Panc1 (cell line): ENCODE measurements at regions not wholly inside any gene's neighbourhood (a gene's known extent, or its start where the extent isn't known, plus 50 kb on each side); places are given as distances from the start of the nearest gene placed in this dataset.

Source experiments
- ATAC-seq: fragments of 200-7000 bp; cut with Tn5 transposase; 2 replicates; pipeline ENCODE4 v1.9.1; 2020; ENCODE audit warnings: mild to moderate bottlenecking, moderate library complexity
- BruUV-seq: library from RNA; stranded (reverse); fragments of 400-500 nt; replicated peaks from 2 replicates; lab custom pipeline; 2021; lab: Mats Ljungman, UMichigan
- CTCF ChIA-PET: fragments of 300-600 bp; sonication (Branson Sonifier 250); formaldehyde crosslinking; loops from one replicate; lab custom pipeline; 2022; ENCODE audit warnings: antibody characterized with exemption; lab: Charles Lee
- POLR2A ChIA-PET: fragments of 300-600 bp; sonication (Branson Sonifier 250); formaldehyde crosslinking; loops from one replicate; lab custom pipeline; 2022; ENCODE audit warnings: antibody characterized with exemption; lab: Charles Lee
- DNase-seq: peaks from one replicate; pipeline ENCODE4 v3.0.0-alpha.2; 2010; ENCODE audit warnings: low read depth, low spot score
- H3K27ac ChIP-seq: 2 replicates; pipeline ENCODE4 v1.5.1; 2011; ENCODE audit warnings: mild to moderate bottlenecking, low read length, inconsistent platforms
- H3K27me3 ChIP-seq: fragments of 200-500 bp; sonication (Bioruptor generic); 2 replicates; pipeline ENCODE4 v1.6.0; 2014; ENCODE audit warnings: low read length, inconsistent platforms; ENCODE audit not compliant: control insufficient read depth, insufficient read depth
- H3K36me3 ChIP-seq: fragments of 200-500 bp; sonication (Bioruptor generic); 2 replicates; pipeline ENCODE4 v1.5.1; 2014; ENCODE audit warnings: inconsistent platforms, mild to moderate bottlenecking, low read length, moderate library complexity; ENCODE audit not compliant: control insufficient read depth, insufficient read depth
- H3K4me1 ChIP-seq: 2 replicates; pipeline ENCODE4 v1.5.1; 2011; ENCODE audit warnings: inconsistent platforms, mild to moderate bottlenecking, low read length, moderate library complexity; ENCODE audit not compliant: control insufficient read depth, insufficient read depth
- H3K4me3 ChIP-seq, 2 experiments: 2 replicates each; pipeline ENCODE4 v1.5.1; 2011 to 2012; ENCODE audit warnings: low read depth in 2 of 2, low read length in 2 of 2, mild to moderate bottlenecking in 2 of 2, inconsistent platforms in 1 of 2, moderate library complexity in 1 of 2
- H3K9me3 ChIP-seq: fragments of 200-500 bp; sonication (Bioruptor generic); 2 replicates; pipeline ENCODE4 v1.5.1; 2014; ENCODE audit warnings: low read depth, mild to moderate bottlenecking, inconsistent platforms, low read length, moderate library complexity; ENCODE audit not compliant: control insufficient read depth, insufficient read depth
- CTCF ChIP-seq: fragments of 450-650 bp; IDR thresholded peaks from 2 replicates; pipeline ENCODE4 v1.5.1; 2017; ENCODE audit warnings: mild to moderate bottlenecking
- POLR2AphosphoS5 ChIP-seq: IDR thresholded peaks from 2 replicates; pipeline ENCODE4 v1.6.1; 2012; ENCODE audit warnings: mild to moderate bottlenecking, low read depth, low read length, moderate library complexity
- SIN3A ChIP-seq: IDR thresholded peaks from 2 replicates; pipeline ENCODE4 v1.6.1; 2012; ENCODE audit warnings: low read depth, mild to moderate bottlenecking, low read length, moderate library complexity, borderline replicate concordance; ENCODE audit not compliant: insufficient read depth
- TCF7L2 ChIP-seq: IDR thresholded peaks from 2 replicates; pipeline ENCODE4 v1.6.1; 2011; ENCODE audit warnings: mild to moderate bottlenecking, low read depth, low read length, inconsistent platforms
- in situ Hi-C: cut with HindIII; loops from 2 replicates; pipeline ENCODE4 v1.10.0; 2016; ENCODE audit warnings: low sequenced_read_pairs, low pct_unique_long_range_greater_than_20kb
- intact Hi-C: fragments of 100-400 bp; cut with micrococcal nuclease; formaldehyde crosslinking; loops from one replicate; pipeline ENCODE4 v1.10.0; 2022; ENCODE audit not compliant: unreplicated experiment
- TF ChIP-seq, protein P1 (sequence below), 2 experiments: IDR thresholded peaks; 2 replicates each; pipeline ENCODE4 v1.6.1; 2011 to 2012; ENCODE audit warnings: low read depth in 2 of 2, control low read depth in 1 of 2, low read length in 1 of 2, mild to moderate bottlenecking in 1 of 2, moderate library complexity in 1 of 2; ENCODE audit not compliant: insufficient read depth in 1 of 2

DNA sequence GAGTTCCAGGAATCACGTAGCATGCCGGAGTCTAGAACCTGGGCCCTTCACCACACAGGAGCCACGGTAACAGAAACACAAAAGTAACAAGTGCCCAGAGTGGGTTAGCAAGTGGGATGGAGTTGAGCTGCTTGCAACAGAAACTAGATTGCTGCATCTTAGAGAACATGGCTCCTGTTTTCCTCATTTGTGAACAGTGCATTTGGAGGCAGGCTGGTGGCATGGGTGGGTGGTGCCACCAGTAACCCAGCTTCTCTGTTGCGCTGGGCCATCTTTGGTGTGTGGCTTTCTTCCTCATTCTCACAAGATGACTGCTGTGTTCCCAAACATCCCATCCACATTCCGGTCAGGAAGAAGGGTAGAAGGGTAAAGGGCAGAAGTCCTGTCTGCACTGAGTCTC lies 95.5 kb downstream of the KATNIP start:
- no peak for ATAC-seq
- Histone ChIP-seq H3K27ac (no peak overlapping the region), H3K36me3 (no peaks in the 10 kb centered on the region), H3K9me3 (no peaks in the 10 kb centered on the region), H3K27me3 (no peaks in the 10 kb centered on the region), H3K4me1 (no peaks in the 10 kb centered on the region), H3K4me3 (no peak overlapping the region)
- TF ChIP-seq, protein P1, sequence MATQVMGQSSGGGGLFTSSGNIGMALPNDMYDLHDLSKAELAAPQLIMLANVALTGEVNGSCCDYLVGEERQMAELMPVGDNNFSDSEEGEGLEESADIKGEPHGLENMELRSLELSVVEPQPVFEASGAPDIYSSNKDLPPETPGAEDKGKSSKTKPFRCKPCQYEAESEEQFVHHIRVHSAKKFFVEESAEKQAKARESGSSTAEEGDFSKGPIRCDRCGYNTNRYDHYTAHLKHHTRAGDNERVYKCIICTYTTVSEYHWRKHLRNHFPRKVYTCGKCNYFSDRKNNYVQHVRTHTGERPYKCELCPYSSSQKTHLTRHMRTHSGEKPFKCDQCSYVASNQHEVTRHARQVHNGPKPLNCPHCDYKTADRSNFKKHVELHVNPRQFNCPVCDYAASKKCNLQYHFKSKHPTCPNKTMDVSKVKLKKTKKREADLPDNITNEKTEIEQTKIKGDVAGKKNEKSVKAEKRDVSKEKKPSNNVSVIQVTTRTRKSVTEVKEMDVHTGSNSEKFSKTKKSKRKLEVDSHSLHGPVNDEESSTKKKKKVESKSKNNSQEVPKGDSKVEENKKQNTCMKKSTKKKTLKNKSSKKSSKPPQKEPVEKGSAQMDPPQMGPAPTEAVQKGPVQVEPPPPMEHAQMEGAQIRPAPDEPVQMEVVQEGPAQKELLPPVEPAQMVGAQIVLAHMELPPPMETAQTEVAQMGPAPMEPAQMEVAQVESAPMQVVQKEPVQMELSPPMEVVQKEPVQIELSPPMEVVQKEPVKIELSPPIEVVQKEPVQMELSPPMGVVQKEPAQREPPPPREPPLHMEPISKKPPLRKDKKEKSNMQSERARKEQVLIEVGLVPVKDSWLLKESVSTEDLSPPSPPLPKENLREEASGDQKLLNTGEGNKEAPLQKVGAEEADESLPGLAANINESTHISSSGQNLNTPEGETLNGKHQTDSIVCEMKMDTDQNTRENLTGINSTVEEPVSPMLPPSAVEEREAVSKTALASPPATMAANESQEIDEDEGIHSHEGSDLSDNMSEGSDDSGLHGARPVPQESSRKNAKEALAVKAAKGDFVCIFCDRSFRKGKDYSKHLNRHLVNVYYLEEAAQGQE (IDR thresholded peaks at IDR 0.05; ENCODE audit: insufficient read depth in 1 of 2, low read depth in 2 of 2, low read length in 1 of 2) = no peak
- no peak for TF ChIP-seq POLR2AphosphoS5
- BruUV-seq = no TSS peak
- ChIA-PET POLR2A (no interaction called here), CTCF (no interaction called here)
- in situ Hi-C loops = no loop called here
- intact Hi-C loops = no loop called here
- DNase-seq = no peak

DNA sequence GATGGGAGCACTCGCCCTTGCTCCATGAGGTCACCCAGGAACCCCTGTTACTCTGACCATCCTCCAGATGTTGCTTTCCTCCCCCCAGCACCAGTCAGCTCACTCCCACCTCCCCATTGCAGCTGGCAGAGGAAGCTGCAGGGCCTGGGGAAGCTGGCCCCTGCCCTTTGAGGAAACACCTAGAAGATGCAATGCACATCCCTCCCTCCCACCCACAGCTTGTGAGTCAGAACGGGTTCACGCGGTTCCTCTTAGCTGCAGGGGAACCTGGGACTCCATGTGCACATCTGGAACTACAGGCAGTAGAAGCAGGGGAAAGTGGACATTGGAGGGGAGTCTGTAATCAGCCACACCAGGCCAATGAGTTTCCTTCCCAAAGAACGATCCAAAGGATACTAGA lies 96.9 kb downstream of the KATNIP start:
- Histone ChIP-seq H3K27ac (no peak overlapping the region), H3K4me3 (no peak overlapping the region), H3K27me3 (no peaks in the 10 kb centered on the region), H3K36me3 (no peaks in the 10 kb centered on the region), H3K9me3 (no peaks in the 10 kb centered on the region), H3K4me1 (no peaks in the 10 kb centered on the region)
- in situ Hi-C loops = no loop called here
- ATAC-seq (no peak), DNase-seq (no peak)
- intact Hi-C loops = no loop called here
- ChIA-PET POLR2A (no interaction called here), CTCF (no interaction called here)
- no TSS peak for BruUV-seq
- TF ChIP-seq TCF7L2 (no peak), CTCF (no peak), POLR2AphosphoS5 (no peak), SIN3A (no peak)
- TF ChIP-seq, protein P1 (IDR thresholded peaks at IDR 0.05; ENCODE audit: insufficient read depth in 1 of 2, low read depth in 2 of 2, low read length in 1 of 2) = no peak
